ENCODE measurements at regions not wholly inside any gene's neighbourhood (a gene's known extent, or its start where the extent isn't known, plus 50 kb on each side); places are given as distances from the start of the nearest gene placed in this dataset.

DNA sequence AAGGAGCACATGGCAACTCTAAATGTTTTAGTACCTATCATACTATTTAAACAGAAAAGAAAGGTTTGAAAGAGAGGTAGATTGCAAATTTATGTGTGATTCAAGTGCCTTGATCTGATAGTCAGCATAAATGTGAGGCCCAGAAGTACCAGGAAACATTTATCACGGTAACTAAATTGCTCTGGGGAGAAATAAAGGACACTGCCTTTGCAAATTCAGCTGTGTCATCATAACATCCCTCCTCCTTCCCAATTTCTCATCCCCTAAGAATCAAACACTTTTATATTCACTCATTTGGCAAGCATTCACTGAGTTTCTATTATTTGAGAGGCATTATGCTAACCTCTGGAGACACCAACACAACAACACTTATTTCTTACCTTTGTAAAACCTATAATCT lies 563.4 kb upstream of the CA10 start:
- TF ChIP-seq MAFK (IDR thresholded peaks at IDR 0.05; ENCODE audit: partially characterized antibody) (peak; percentile 37), NPAS2 (CRISPR knock-in tag; IDR thresholded peaks at IDR 0.05; ENCODE audit: borderline replicate concordance) (no peak), MAZ (IDR thresholded peaks at IDR 0.05; ENCODE audit: borderline replicate concordance, low read depth, low read length) (no peak), ZFP36 (IDR thresholded peaks at IDR 0.05; ENCODE audit: borderline replicate concordance, partially characterized antibody) (no peak), ZNF302 (CRISPR knock-in tag; IDR thresholded peaks at IDR 0.05) (no peak)
- TF ChIP-seq, protein P1, sequence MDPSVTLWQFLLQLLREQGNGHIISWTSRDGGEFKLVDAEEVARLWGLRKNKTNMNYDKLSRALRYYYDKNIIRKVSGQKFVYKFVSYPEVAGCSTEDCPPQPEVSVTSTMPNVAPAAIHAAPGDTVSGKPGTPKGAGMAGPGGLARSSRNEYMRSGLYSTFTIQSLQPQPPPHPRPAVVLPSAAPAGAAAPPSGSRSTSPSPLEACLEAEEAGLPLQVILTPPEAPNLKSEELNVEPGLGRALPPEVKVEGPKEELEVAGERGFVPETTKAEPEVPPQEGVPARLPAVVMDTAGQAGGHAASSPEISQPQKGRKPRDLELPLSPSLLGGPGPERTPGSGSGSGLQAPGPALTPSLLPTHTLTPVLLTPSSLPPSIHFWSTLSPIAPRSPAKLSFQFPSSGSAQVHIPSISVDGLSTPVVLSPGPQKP (IDR thresholded peaks at IDR 0.05; ENCODE audit: low read depth, low read length), result no peak
- Histone ChIP-seq H3K4me3 (no peak overlapping the region), H3K4me2 (no peak overlapping the region), H3K4me1 (no peaks in the 10 kb centered on the region), H3K9me3 (peaks cover 2% of the 10 kb centered on the region; the same call in 1 of the 3 replicates), H3K27ac (no peak overlapping the region)
- DNase-seq (ENCODE audit: low read depth in 1 of 2, low spot score in 1 of 2) (no peak), ATAC-seq (no peak), FAIRE-seq (no peak)
- ChIA-PET CTCF (no interaction called here), POLR2A (no interaction called here)
- 2% methylated on average over 1 of the region's 1 CpG for WGBS (ENCODE audit: missing lambda C conversion rate)

DNA sequence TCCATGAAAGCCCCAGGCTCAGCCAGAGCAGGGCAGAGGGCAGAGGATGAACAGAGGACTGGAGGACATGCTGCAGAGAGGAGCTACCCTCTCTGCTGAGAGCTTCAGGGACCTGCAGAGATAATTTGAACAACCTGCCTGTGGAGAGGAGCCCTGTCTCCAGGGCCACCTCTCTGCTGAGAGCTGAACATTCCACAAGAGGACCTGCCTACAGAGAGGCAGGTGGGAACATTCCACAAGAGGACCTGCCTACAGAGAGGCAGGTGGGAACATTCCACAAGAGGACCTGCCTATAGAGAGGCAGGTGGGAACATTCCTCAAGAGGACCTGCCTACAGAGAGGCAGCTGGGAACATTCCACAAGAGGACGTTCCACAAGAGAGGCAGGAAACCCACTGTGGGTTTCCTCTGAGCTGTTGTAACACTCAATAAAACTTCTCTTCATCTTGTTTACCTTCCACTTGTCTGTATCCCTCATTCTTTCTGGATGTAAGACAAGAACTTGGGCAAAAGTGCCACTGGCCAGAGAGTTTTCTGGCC lies 551.9 kb upstream of the CA10 start:
- FAIRE-seq (no peak), ATAC-seq (no peak), DNase-seq (ENCODE audit: low read depth in 1 of 2, low spot score in 1 of 2) (no peak)
- ChIA-PET POLR2A (no interaction called here), CTCF (no interaction called here)
- no peaks in the 10 kb centered on the region for H3K4me1 ChIP-seq
- no peak overlapping the region for H3K4me2 ChIP-seq
- H3K9me3 ChIP-seq, result no peaks in the 10 kb centered on the region; the same call in 2 of the 3 replicates
- TF ChIP-seq ZFP36 (IDR thresholded peaks at IDR 0.05; ENCODE audit: borderline replicate concordance, partially characterized antibody), result no peak
- TF ChIP-seq POLR2AphosphoS2 (conservative IDR thresholded peaks at IDR 0.05; ENCODE audit: low read length), result no peak
- TF ChIP-seq NR3C1 (IDR thresholded peaks at IDR 0.05), result no peak
- no peak for TF ChIP-seq HOXA7 (CRISPR knock-in tag; IDR thresholded peaks at IDR 0.05)
- no peak for TF ChIP-seq RAD21 (conservative IDR thresholded peaks at IDR 0.05 in 1 of 2, IDR thresholded peaks at IDR 0.05 in 1 of 2)
- no peak for TF ChIP-seq SMC3 (IDR thresholded peaks at IDR 0.05)
- no peak for TF ChIP-seq NFE2L2 (conservative IDR thresholded peaks at IDR 0.05; ENCODE audit: low read length)
- TF ChIP-seq FOXS1 (CRISPR knock-in tag; IDR thresholded peaks at IDR 0.05), result no peak
- TF ChIP-seq, protein P2, sequence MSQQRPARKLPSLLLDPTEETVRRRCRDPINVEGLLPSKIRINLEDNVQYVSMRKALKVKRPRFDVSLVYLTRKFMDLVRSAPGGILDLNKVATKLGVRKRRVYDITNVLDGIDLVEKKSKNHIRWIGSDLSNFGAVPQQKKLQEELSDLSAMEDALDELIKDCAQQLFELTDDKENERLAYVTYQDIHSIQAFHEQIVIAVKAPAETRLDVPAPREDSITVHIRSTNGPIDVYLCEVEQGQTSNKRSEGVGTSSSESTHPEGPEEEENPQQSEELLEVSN (IDR thresholded peaks at IDR 0.05; ENCODE audit: borderline replicate concordance, low read depth), result no peak
- no peak for TF ChIP-seq ZSCAN20 (CRISPR knock-in tag; IDR thresholded peaks at IDR 0.05)
- TF ChIP-seq HOXB5 (CRISPR knock-in tag; IDR thresholded peaks at IDR 0.05), result no peak
- TF ChIP-seq EHF (CRISPR knock-in tag; IDR thresholded peaks at IDR 0.05), result no peak
- no peak for TF ChIP-seq JUNB (IDR thresholded peaks at IDR 0.05)
- no peak for TF ChIP-seq HOXB13 (CRISPR knock-in tag; IDR thresholded peaks at IDR 0.05; ENCODE audit: low read depth)
- TF ChIP-seq, protein P3, sequence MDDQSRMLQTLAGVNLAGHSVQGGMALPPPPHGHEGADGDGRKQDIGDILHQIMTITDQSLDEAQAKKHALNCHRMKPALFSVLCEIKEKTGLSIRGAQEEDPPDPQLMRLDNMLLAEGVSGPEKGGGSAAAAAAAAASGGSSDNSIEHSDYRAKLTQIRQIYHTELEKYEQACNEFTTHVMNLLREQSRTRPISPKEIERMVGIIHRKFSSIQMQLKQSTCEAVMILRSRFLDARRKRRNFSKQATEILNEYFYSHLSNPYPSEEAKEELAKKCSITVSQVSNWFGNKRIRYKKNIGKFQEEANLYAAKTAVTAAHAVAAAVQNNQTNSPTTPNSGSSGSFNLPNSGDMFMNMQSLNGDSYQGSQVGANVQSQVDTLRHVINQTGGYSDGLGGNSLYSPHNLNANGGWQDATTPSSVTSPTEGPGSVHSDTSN (IDR thresholded peaks at IDR 0.05), result no peak
- no peak for TF ChIP-seq MAFK (IDR thresholded peaks at IDR 0.05; ENCODE audit: partially characterized antibody)
- no peak for TF ChIP-seq CEBPB (IDR thresholded peaks at IDR 0.05)
- no peak overlapping the region for H3K4me3 ChIP-seq
- no peak overlapping the region for H3K27ac ChIP-seq
- WGBS (ENCODE audit: missing lambda C conversion rate), result 0% methylated on average over 1 of the region's 1 CpG

DNA sequence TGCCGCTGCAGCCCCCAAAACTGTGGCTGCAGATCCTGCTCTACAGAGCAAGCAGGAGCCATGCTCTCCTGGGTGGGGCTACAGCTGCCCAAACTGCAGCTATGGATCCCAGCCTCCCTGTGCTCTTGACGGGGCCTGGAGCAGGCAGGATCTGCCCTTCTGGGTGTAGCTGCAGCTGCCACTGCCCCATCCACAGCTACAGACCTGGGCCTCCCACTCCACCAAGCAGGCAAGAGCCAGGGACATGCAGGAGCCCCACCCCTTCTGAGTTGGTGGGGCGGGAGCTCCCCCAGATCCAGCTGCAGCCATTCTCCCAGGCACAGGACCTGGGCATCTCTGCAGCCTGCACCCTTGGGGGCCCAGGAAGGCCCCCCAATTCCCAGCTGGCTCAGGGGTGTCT lies 551.2 kb upstream of the CA10 start:
- 0% methylated on average over 1 of the region's 3 CpGs for WGBS (ENCODE audit: missing lambda C conversion rate)
- Histone ChIP-seq H3K9me3 (no peaks in the 10 kb centered on the region; the same call in 2 of the 3 replicates), H3K4me3 (no peak overlapping the region), H3K4me2 (no peak overlapping the region), H3K27ac (no peak overlapping the region), H3K4me1 (no peaks in the 10 kb centered on the region)
- ChIA-PET CTCF (no interaction called here), POLR2A (no interaction called here)
- FAIRE-seq (no peak), DNase-seq (ENCODE audit: low read depth in 1 of 2, low spot score in 1 of 2) (no peak), ATAC-seq (no peak)
- no peak for TF ChIP-seq RNF2 (IDR thresholded peaks at IDR 0.05; ENCODE audit: borderline replicate concordance, low read depth)
- TF ChIP-seq HOXA7 (CRISPR knock-in tag; IDR thresholded peaks at IDR 0.05), result no peak
- no peak for TF ChIP-seq NR3C1 (IDR thresholded peaks at IDR 0.05)
- TF ChIP-seq BHLHE40 (IDR thresholded peaks at IDR 0.05; ENCODE audit: low read depth, low read length), result no peak
- no peak for TF ChIP-seq ZC3H11A (IDR thresholded peaks at IDR 0.05)
- no peak for TF ChIP-seq SREBF2 (IDR thresholded peaks at IDR 0.05)
- no peak for TF ChIP-seq JUN (IDR thresholded peaks at IDR 0.05)
- TF ChIP-seq, protein P4, sequence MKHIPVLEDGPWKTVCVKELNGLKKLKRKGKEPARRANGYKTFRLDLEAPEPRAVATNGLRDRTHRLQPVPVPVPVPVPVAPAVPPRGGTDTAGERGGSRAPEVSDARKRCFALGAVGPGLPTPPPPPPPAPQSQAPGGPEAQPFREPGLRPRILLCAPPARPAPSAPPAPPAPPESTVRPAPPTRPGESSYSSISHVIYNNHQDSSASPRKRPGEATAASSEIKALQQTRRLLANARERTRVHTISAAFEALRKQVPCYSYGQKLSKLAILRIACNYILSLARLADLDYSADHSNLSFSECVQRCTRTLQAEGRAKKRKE (CRISPR knock-in tag; IDR thresholded peaks at IDR 0.05; ENCODE audit: low read depth), result no peak
- TF ChIP-seq, protein P5, sequence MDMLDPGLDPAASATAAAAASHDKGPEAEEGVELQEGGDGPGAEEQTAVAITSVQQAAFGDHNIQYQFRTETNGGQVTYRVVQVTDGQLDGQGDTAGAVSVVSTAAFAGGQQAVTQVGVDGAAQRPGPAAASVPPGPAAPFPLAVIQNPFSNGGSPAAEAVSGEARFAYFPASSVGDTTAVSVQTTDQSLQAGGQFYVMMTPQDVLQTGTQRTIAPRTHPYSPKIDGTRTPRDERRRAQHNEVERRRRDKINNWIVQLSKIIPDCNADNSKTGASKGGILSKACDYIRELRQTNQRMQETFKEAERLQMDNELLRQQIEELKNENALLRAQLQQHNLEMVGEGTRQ (IDR thresholded peaks at IDR 0.05), result no peak
- TF ChIP-seq MYC (IDR thresholded peaks at IDR 0.05; ENCODE audit: borderline replicate concordance, low read length), result no peak
- no peak for TF ChIP-seq CEBPB (IDR thresholded peaks at IDR 0.05)

All from A549 (cell line).